Neural cell (in vitro differentiated cells): ENCODE measurements at regions not wholly inside any gene's neighbourhood (a gene's known extent, or its start where the extent isn't known, plus 50 kb on each side); places are given as distances from the start of the nearest gene placed in this dataset.

Experiments used
- CTCF ChIP-seq: fragments of 450-650 bp; IDR thresholded peaks from 2 replicates; pipeline ENCODE4 v1.5.1; 2014; ENCODE audit warnings: antibody characterized with exemption, mild to moderate bottlenecking, moderate library complexity; ENCODE audit not compliant: poor library complexity, severe bottlenecking
- EZH2 ChIP-seq: fragments of 200-600, 300-800 bp; shearing (Covaris generic), sonication (generic); IDR thresholded peaks from 2 replicates; pipeline ENCODE4 v1.6.1; 2014; ENCODE audit warnings: antibody characterized with exemption, low read length, borderline replicate concordance, mild to moderate bottlenecking; ENCODE audit not compliant: insufficient read depth, poor library complexity, severe bottlenecking
- TF ChIP-seq, protein P1 (sequence below): IDR thresholded peaks from 2 replicates; pipeline ENCODE4 v1.6.1; 2012; ENCODE audit warnings: borderline replicate concordance

DNA sequence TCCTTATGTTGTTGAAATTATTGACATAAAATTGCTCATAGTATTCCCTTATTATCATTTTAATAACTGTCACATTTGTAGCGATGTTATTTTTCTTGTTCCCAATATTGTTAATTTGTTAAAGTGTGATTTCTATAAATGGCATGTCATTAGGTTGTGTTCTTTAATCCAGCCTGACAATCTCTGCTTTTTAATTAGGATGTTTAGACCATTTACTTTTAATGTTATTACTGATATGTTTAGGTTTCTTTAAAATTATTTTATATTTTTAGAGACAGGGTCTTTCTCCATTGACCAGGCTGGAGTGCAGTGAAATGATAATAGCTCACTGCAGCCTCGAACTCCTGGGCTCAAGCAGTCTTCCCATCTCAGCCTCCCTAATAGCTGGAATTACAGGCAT lies 408.5 kb downstream of the DLEU7 start:
- TF ChIP-seq, protein P1, sequence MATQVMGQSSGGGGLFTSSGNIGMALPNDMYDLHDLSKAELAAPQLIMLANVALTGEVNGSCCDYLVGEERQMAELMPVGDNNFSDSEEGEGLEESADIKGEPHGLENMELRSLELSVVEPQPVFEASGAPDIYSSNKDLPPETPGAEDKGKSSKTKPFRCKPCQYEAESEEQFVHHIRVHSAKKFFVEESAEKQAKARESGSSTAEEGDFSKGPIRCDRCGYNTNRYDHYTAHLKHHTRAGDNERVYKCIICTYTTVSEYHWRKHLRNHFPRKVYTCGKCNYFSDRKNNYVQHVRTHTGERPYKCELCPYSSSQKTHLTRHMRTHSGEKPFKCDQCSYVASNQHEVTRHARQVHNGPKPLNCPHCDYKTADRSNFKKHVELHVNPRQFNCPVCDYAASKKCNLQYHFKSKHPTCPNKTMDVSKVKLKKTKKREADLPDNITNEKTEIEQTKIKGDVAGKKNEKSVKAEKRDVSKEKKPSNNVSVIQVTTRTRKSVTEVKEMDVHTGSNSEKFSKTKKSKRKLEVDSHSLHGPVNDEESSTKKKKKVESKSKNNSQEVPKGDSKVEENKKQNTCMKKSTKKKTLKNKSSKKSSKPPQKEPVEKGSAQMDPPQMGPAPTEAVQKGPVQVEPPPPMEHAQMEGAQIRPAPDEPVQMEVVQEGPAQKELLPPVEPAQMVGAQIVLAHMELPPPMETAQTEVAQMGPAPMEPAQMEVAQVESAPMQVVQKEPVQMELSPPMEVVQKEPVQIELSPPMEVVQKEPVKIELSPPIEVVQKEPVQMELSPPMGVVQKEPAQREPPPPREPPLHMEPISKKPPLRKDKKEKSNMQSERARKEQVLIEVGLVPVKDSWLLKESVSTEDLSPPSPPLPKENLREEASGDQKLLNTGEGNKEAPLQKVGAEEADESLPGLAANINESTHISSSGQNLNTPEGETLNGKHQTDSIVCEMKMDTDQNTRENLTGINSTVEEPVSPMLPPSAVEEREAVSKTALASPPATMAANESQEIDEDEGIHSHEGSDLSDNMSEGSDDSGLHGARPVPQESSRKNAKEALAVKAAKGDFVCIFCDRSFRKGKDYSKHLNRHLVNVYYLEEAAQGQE, result no peak
- no peak for TF ChIP-seq CTCF
- TF ChIP-seq EZH2, result no peak
